ENCODE measurements at regions not wholly inside any gene's neighbourhood (a gene's known extent, or its start where the extent isn't known, plus 50 kb on each side); places are given as distances from the start of the nearest gene placed in this dataset.

DNA sequence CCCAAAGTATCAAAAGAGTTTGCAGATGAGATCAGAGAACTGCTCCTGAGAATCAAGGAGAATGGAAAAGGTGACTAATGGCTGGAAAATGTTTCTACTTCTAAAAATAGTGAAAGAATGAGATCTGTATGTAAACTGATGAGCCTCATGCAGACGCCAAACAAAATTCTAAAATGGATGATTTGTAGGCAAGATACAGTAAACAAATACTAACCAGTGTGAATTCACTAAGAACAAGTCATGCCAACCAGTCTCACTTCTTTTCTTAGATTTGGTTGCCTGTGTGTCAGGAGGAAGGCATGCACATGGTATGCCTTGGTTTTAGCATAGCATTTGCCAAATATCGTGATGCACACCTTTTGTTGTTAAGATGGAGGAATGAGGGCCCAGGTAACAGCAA is 94.9 kb upstream of the PIK3CG start:
- Histone ChIP-seq H3K4me1 (peaks cover 0 to 3% (median 1%) of the 10 kb centered on the region in 4 donors), H3K27me3 (no peaks in the 10 kb centered on the region), H3K36me3 (no peaks in the 10 kb centered on the region), H3K4me3 (no peak overlapping the region), H3K27ac (no peak overlapping the region), H3K9me3 (no peaks in the 10 kb centered on the region)
- ATAC-seq (ENCODE audit: low FRiP score in 2 of 2): no peak
- 79 to 90% methylated on average over 2 of the region's 2 CpGs for WGBS, 2 donors
- no peak for DNase-seq
- TF ChIP-seq POLR2AphosphoS5 (IDR thresholded peaks at IDR 0.05): no peak
- no peak for TF ChIP-seq EP300 (IDR thresholded peaks at IDR 0.05)
- TF ChIP-seq, protein P1, sequence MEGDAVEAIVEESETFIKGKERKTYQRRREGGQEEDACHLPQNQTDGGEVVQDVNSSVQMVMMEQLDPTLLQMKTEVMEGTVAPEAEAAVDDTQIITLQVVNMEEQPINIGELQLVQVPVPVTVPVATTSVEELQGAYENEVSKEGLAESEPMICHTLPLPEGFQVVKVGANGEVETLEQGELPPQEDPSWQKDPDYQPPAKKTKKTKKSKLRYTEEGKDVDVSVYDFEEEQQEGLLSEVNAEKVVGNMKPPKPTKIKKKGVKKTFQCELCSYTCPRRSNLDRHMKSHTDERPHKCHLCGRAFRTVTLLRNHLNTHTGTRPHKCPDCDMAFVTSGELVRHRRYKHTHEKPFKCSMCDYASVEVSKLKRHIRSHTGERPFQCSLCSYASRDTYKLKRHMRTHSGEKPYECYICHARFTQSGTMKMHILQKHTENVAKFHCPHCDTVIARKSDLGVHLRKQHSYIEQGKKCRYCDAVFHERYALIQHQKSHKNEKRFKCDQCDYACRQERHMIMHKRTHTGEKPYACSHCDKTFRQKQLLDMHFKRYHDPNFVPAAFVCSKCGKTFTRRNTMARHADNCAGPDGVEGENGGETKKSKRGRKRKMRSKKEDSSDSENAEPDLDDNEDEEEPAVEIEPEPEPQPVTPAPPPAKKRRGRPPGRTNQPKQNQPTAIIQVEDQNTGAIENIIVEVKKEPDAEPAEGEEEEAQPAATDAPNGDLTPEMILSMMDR (IDR thresholded peaks at IDR 0.05): no peak
- TF ChIP-seq POLR2A (IDR thresholded peaks at IDR 0.05): no peak

GRCh38 chr7:106772655-106773108 is 92.4 kb upstream of the PIK3CG start:
- no peak overlapping the region for H3K27ac ChIP-seq
- no peak overlapping the region for H3K4me3 ChIP-seq
- 73 to 74% methylated on average over 3 of the region's 3 CpGs for WGBS, 2 donors
- no peak for DNase-seq
- H3K9me3 ChIP-seq: no peaks in the 10 kb centered on the region
- ATAC-seq (ENCODE audit: low FRiP score in 2 of 2): no peak
- H3K4me1 ChIP-seq: peaks cover 0 to 1% (median 0%) of the 10 kb centered on the region in 4 donors
- no peaks in the 10 kb centered on the region for H3K36me3 ChIP-seq
- H3K27me3 ChIP-seq: no peaks in the 10 kb centered on the region
- no peak for TF ChIP-seq POLR2A (IDR thresholded peaks at IDR 0.05)
- TF ChIP-seq EP300 (IDR thresholded peaks at IDR 0.05): no peak
- TF ChIP-seq, protein P1 (IDR thresholded peaks at IDR 0.05): no peak
- no peak for TF ChIP-seq POLR2AphosphoS5 (IDR thresholded peaks at IDR 0.05)

GRCh38 chr7:106773228-106773627 is 91.9 kb upstream of the PIK3CG start:
- DNase-seq (no peak), ATAC-seq (ENCODE audit: low FRiP score in 2 of 2) (no peak)
- Histone ChIP-seq H3K4me1 (no peaks in the 10 kb centered on the region), H3K27me3 (no peaks in the 10 kb centered on the region), H3K9me3 (no peaks in the 10 kb centered on the region), H3K4me3 (no peak overlapping the region), H3K27ac (no peak overlapping the region), H3K36me3 (no peaks in the 10 kb centered on the region)
- TF ChIP-seq EP300 (IDR thresholded peaks at IDR 0.05): no peak
- WGBS, 2 donors: 86 to 95% methylated on average over 1 of the region's 1 CpG

GRCh38 chr7:106773721-106774120 is 91.4 kb upstream of the PIK3CG start:
- TF ChIP-seq, protein P1 (IDR thresholded peaks at IDR 0.05): no peak
- TF ChIP-seq POLR2AphosphoS5 (IDR thresholded peaks at IDR 0.05) (no peak), EP300 (IDR thresholded peaks at IDR 0.05) (no peak), POLR2A (IDR thresholded peaks at IDR 0.05) (no peak)
- H3K27me3 ChIP-seq: no peaks in the 10 kb centered on the region
- WGBS, 2 donors: 96 to 98% methylated on average over 2 of the region's 2 CpGs
- ATAC-seq (ENCODE audit: low FRiP score in 2 of 2): no peak
- H3K4me3 ChIP-seq: no peak overlapping the region
- no peaks in the 10 kb centered on the region for H3K36me3 ChIP-seq
- DNase-seq: no peak
- H3K27ac ChIP-seq: no peak overlapping the region
- no peaks in the 10 kb centered on the region for H3K9me3 ChIP-seq
- H3K4me1 ChIP-seq: no peaks in the 10 kb centered on the region

- no peaks in the 10 kb centered on the region for H3K9me3 ChIP-seq
- DNase-seq: no peak
- no peak overlapping the region for H3K27ac ChIP-seq
- TF ChIP-seq, protein P1 (IDR thresholded peaks at IDR 0.05): no peak
- TF ChIP-seq POLR2AphosphoS5 (IDR thresholded peaks at IDR 0.05) (no peak), EP300 (IDR thresholded peaks at IDR 0.05) (no peak), POLR2A (IDR thresholded peaks at IDR 0.05) (no peak)
- WGBS, 2 donors: 94 to 95% methylated on average over 4 of the region's 4 CpGs
- no peaks in the 10 kb centered on the region for H3K4me1 ChIP-seq
- no peak for ATAC-seq (ENCODE audit: low FRiP score in 2 of 2)
- H3K4me3 ChIP-seq: no peak overlapping the region
- no peaks in the 10 kb centered on the region for H3K36me3 ChIP-seq
- H3K27me3 ChIP-seq: no peaks in the 10 kb centered on the region
Observed at GRCh38 chr7:106774213-106774767, 90.8 kb upstream of the PIK3CG start.

All from upper lobe of left lung (tissue), 6 donors.